T-helper 2 cell treated with Interferon-gamma antibody and Interleukin-4, amounts not matched to agents 5 μg/mL and 100 μg/mL, for 36 hours (primary cell): ENCODE measurements at regions not wholly inside any gene's neighbourhood (a gene's known extent, or its start where the extent isn't known, plus 50 kb on each side); places are given as distances from the start of the nearest gene placed in this dataset.

Source experiments
- DNase-seq: peaks from one replicate; pipeline ENCODE4 v3.0.0; 2021; ENCODE audit warnings: low spot score
- H3K27ac Mint-ChIP-seq: one replicate; pipeline ENCODE4 v1.8.0; 2021; ENCODE audit warnings: mild to moderate bottlenecking, mixed read lengths
- H3K27me3 Mint-ChIP-seq: one replicate; pipeline ENCODE4 v1.8.0; 2021; ENCODE audit warnings: low read depth, mixed read lengths
- H3K36me3 Mint-ChIP-seq: one replicate; pipeline ENCODE4 v1.8.0; 2021; ENCODE audit warnings: low read depth, mixed read lengths
- H3K4me1 Mint-ChIP-seq: one replicate; pipeline ENCODE4 v1.8.0; 2021; ENCODE audit warnings: low read depth, mixed read lengths
- H3K4me3 Mint-ChIP-seq: one replicate; pipeline ENCODE4 v1.8.0; 2022; ENCODE audit warnings: mild to moderate bottlenecking, moderate library complexity, mixed read lengths
- H3K9me3 Mint-ChIP-seq: one replicate; pipeline ENCODE4 v1.8.0; 2021; ENCODE audit warnings: mixed read lengths

GRCh38 chr6:1065986-1066385, 245.9 kb upstream of the FOXQ1 start:
- Mint-ChIP-seq H3K4me3 (no peak overlapping the region), H3K4me1 (no peaks in the 10 kb centered on the region), H3K36me3 (no peaks in the 10 kb centered on the region), H3K27ac (no peak overlapping the region), H3K27me3 (peaks cover 26% of the 10 kb centered on the region), H3K9me3 (no peaks in the 10 kb centered on the region)
- no peak for DNase-seq

- H3K9me3 Mint-ChIP-seq, result no peaks in the 10 kb centered on the region
- H3K4me1 Mint-ChIP-seq, result no peaks in the 10 kb centered on the region
- no peak for DNase-seq
- H3K36me3 Mint-ChIP-seq, result no peaks in the 10 kb centered on the region
- peaks cover 17% of the 10 kb centered on the region for H3K27me3 Mint-ChIP-seq
- H3K27ac Mint-ChIP-seq, result no peak overlapping the region
- no peak overlapping the region for H3K4me3 Mint-ChIP-seq
Observed at GRCh38 chr6:1063671-1064355, 248.1 kb upstream of the FOXQ1 start.

- H3K4me3 Mint-ChIP-seq, result no peak overlapping the region
- H3K27ac Mint-ChIP-seq, result no peak overlapping the region
- H3K36me3 Mint-ChIP-seq, result no peaks in the 10 kb centered on the region
- H3K4me1 Mint-ChIP-seq, result no peaks in the 10 kb centered on the region
- DNase-seq, result no peak
- peaks cover 15% of the 10 kb centered on the region for H3K27me3 Mint-ChIP-seq
- no peaks in the 10 kb centered on the region for H3K9me3 Mint-ChIP-seq
Observed at GRCh38 chr6:1062786-1063545, 248.9 kb upstream of the FOXQ1 start.

GRCh38 chr6:1059596-1059995, 252.3 kb upstream of the FOXQ1 start:
- Mint-ChIP-seq H3K27me3 (peaks cover 11% of the 10 kb centered on the region), H3K27ac (no peak overlapping the region), H3K9me3 (no peaks in the 10 kb centered on the region), H3K4me3 (no peak overlapping the region), H3K4me1 (no peaks in the 10 kb centered on the region), H3K36me3 (no peaks in the 10 kb centered on the region)
- DNase-seq, result no peak

GRCh38 chr6:1057490-1058135, 254.3 kb upstream of the FOXQ1 start:
- peaks cover 7% of the 10 kb centered on the region for H3K27me3 Mint-ChIP-seq
- no peaks in the 10 kb centered on the region for H3K36me3 Mint-ChIP-seq
- no peak overlapping the region for H3K27ac Mint-ChIP-seq
- H3K4me3 Mint-ChIP-seq, result no peak overlapping the region
- H3K9me3 Mint-ChIP-seq, result no peaks in the 10 kb centered on the region
- DNase-seq, result no peak
- H3K4me1 Mint-ChIP-seq, result no peaks in the 10 kb centered on the region

GRCh38 chr6:1055015-1055921, 256.6 kb upstream of the FOXQ1 start:
- Mint-ChIP-seq H3K27ac (no peak overlapping the region), H3K9me3 (no peaks in the 10 kb centered on the region), H3K4me1 (no peaks in the 10 kb centered on the region), H3K4me3 (no peak overlapping the region), H3K27me3 (no peaks in the 10 kb centered on the region), H3K36me3 (no peaks in the 10 kb centered on the region)
- DNase-seq, result no peak

GRCh38 chr6:1054653-1055014, 257.3 kb upstream of the FOXQ1 start:
- Mint-ChIP-seq H3K36me3 (no peaks in the 10 kb centered on the region), H3K4me3 (no peak overlapping the region), H3K9me3 (no peaks in the 10 kb centered on the region), H3K27ac (no peak overlapping the region), H3K27me3 (no peaks in the 10 kb centered on the region), H3K4me1 (no peaks in the 10 kb centered on the region)
- no peak for DNase-seq

- no peak overlapping the region for H3K4me3 Mint-ChIP-seq
- no peaks in the 10 kb centered on the region for H3K36me3 Mint-ChIP-seq
- no peaks in the 10 kb centered on the region for H3K9me3 Mint-ChIP-seq
- no peak for DNase-seq
- H3K27me3 Mint-ChIP-seq, result no peaks in the 10 kb centered on the region
- H3K27ac Mint-ChIP-seq, result no peak overlapping the region
- H3K4me1 Mint-ChIP-seq, result no peaks in the 10 kb centered on the region
Observed at GRCh38 chr6:1053586-1053985, 258.3 kb upstream of the FOXQ1 start.

GRCh38 chr6:1052262-1052661, 259.6 kb upstream of the FOXQ1 start:
- Mint-ChIP-seq H3K27ac (no peak overlapping the region), H3K36me3 (no peaks in the 10 kb centered on the region), H3K9me3 (no peaks in the 10 kb centered on the region), H3K4me1 (peaks cover 4% of the 10 kb centered on the region), H3K4me3 (no peak overlapping the region), H3K27me3 (peaks cover 8% of the 10 kb centered on the region)
- no peak for DNase-seq

GRCh38 chr6:1049900-1050299, 262.0 kb upstream of the FOXQ1 start:
- no peaks in the 10 kb centered on the region for H3K9me3 Mint-ChIP-seq
- H3K4me3 Mint-ChIP-seq, result no peak overlapping the region
- H3K36me3 Mint-ChIP-seq, result no peaks in the 10 kb centered on the region
- H3K27ac Mint-ChIP-seq, result no peak overlapping the region
- peaks cover 4% of the 10 kb centered on the region for H3K4me1 Mint-ChIP-seq
- DNase-seq, result no peak
- H3K27me3 Mint-ChIP-seq, result peaks cover 11% of the 10 kb centered on the region

GRCh38 chr6:1049170-1049569, 262.7 kb upstream of the FOXQ1 start:
- no peaks in the 10 kb centered on the region for H3K9me3 Mint-ChIP-seq
- H3K4me1 Mint-ChIP-seq, result peaks cover 4% of the 10 kb centered on the region
- DNase-seq, result no peak
- H3K4me3 Mint-ChIP-seq, result no peak overlapping the region
- peaks cover 11% of the 10 kb centered on the region for H3K27me3 Mint-ChIP-seq
- H3K27ac Mint-ChIP-seq, result no peak overlapping the region
- no peaks in the 10 kb centered on the region for H3K36me3 Mint-ChIP-seq

- H3K4me3 Mint-ChIP-seq, result no peak overlapping the region
- H3K27ac Mint-ChIP-seq, result no peak overlapping the region
- no peaks in the 10 kb centered on the region for H3K9me3 Mint-ChIP-seq
- no peak for DNase-seq
- H3K36me3 Mint-ChIP-seq, result no peaks in the 10 kb centered on the region
- H3K4me1 Mint-ChIP-seq, result peaks cover 4% of the 10 kb centered on the region
- peaks cover 13% of the 10 kb centered on the region for H3K27me3 Mint-ChIP-seq
Observed at GRCh38 chr6:1047981-1048541, 263.8 kb upstream of the FOXQ1 start.

- no peaks in the 10 kb centered on the region for H3K9me3 Mint-ChIP-seq
- no peak for DNase-seq
- no peaks in the 10 kb centered on the region for H3K36me3 Mint-ChIP-seq
- H3K27me3 Mint-ChIP-seq, result peaks cover 13% of the 10 kb centered on the region
- H3K27ac Mint-ChIP-seq, result no peak overlapping the region
- H3K4me1 Mint-ChIP-seq, result peaks cover 4% of the 10 kb centered on the region
- H3K4me3 Mint-ChIP-seq, result no peak overlapping the region
Observed at GRCh38 chr6:1045239-1045638, 266.7 kb upstream of the FOXQ1 start.
